ENCODE measurements at regions not wholly inside any gene's neighbourhood (a gene's known extent, or its start where the extent isn't known, plus 50 kb on each side); places are given as distances from the start of the nearest gene placed in this dataset.

DNA sequence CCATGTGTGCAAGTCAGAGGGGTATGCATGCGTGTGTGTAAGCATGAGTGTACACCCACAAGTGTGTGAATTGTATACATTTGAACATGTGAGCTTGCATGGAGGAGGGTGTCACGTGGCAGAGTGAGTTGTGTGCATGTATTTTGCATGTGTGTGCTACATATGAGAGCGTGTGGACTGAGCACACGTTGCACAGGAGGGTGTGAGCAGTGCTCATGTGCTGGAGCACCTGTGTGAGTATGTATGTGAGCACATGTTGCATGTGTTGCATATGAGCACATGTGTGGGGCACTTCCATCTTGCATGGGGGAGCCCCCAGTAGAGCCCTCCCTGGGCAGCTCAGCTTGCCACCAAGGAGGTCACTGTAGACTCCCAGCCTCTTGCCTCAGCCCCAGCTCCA, 180.2 kb upstream of the MYL2 start:
- Histone ChIP-seq H3K27me3 (replicated peaks; ENCODE audit: insufficient read depth, low read length) (no peaks in the 10 kb centered on the region), H3K4me1 (ENCODE audit: low read length) (no peaks in the 10 kb centered on the region), H3K9me3 (replicated peaks; ENCODE audit: insufficient read depth, low read length) (no peaks in the 10 kb centered on the region), H3K4me2 (ENCODE audit: low read depth, low read length) (no peak overlapping the region), H3K9ac (ENCODE audit: low read length) (no peak overlapping the region), H3K36me3 (replicated peaks; ENCODE audit: insufficient read depth, low read length) (no peaks in the 10 kb centered on the region), H3K27ac (ENCODE audit: low read length) (no peak overlapping the region), H3F3A (ENCODE audit: insufficient read depth, low read length) (no peaks in the 10 kb centered on the region), H3K9me2 (replicated peaks; ENCODE audit: insufficient read depth, low read length) (no peaks in the 10 kb centered on the region), H4K20me1 (ENCODE audit: insufficient read depth, low read length) (no peaks in the 10 kb centered on the region), H3K79me2 (ENCODE audit: low read length) (no peaks in the 10 kb centered on the region), H2AFZ (ENCODE audit: low read length) (no peak overlapping the region), H3K4me3 (ENCODE audit: low read length) (no peak overlapping the region)
- TF ChIP-seq, protein P1, sequence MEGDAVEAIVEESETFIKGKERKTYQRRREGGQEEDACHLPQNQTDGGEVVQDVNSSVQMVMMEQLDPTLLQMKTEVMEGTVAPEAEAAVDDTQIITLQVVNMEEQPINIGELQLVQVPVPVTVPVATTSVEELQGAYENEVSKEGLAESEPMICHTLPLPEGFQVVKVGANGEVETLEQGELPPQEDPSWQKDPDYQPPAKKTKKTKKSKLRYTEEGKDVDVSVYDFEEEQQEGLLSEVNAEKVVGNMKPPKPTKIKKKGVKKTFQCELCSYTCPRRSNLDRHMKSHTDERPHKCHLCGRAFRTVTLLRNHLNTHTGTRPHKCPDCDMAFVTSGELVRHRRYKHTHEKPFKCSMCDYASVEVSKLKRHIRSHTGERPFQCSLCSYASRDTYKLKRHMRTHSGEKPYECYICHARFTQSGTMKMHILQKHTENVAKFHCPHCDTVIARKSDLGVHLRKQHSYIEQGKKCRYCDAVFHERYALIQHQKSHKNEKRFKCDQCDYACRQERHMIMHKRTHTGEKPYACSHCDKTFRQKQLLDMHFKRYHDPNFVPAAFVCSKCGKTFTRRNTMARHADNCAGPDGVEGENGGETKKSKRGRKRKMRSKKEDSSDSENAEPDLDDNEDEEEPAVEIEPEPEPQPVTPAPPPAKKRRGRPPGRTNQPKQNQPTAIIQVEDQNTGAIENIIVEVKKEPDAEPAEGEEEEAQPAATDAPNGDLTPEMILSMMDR (IDR thresholded peaks at IDR 0.05; ENCODE audit: low read length): no peak
- TF ChIP-seq EZH2phosphoT487 (IDR thresholded peaks at IDR 0.05; ENCODE audit: low read length) (no peak), EZH2 (optimal IDR thresholded peaks at IDR 0.05; ENCODE audit: low read depth, low read length) (no peak)
- no peak for DNase-seq

DNA sequence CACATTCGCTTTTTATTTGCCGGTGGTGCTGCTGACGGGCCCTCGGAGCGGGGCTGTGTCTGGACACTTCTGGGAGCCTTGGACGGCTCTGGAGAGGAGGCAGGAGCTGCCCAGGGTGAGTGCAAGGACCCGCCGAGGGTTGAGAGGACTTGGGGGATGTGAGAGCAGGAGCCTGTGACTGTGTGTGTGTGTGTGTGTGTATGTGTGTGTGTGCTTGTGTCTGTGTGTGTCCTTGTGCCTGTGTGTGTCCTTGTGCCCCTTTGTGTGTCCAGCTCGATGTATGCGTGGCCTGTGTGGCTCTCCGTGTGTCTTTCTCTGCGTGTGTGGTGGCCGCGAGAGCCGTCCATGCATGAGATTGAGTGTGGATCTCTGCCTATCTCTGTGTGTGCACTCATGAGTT, 179.6 kb upstream of the MYL2 start:
- no peak overlapping the region for H3K9ac ChIP-seq (ENCODE audit: low read length)
- TF ChIP-seq EZH2phosphoT487 (IDR thresholded peaks at IDR 0.05; ENCODE audit: low read length) (no peak), EZH2 (optimal IDR thresholded peaks at IDR 0.05; ENCODE audit: low read depth, low read length) (no peak)
- TF ChIP-seq, protein P1 (IDR thresholded peaks at IDR 0.05; ENCODE audit: low read length): no peak
- H3F3A ChIP-seq (ENCODE audit: insufficient read depth, low read length): no peaks in the 10 kb centered on the region
- no peaks in the 10 kb centered on the region for H3K36me3 ChIP-seq (replicated peaks; ENCODE audit: insufficient read depth, low read length)
- no peak for DNase-seq
- no peaks in the 10 kb centered on the region for H3K9me3 ChIP-seq (replicated peaks; ENCODE audit: insufficient read depth, low read length)
- H3K79me2 ChIP-seq (ENCODE audit: low read length): no peaks in the 10 kb centered on the region
- H4K20me1 ChIP-seq (ENCODE audit: insufficient read depth, low read length): no peaks in the 10 kb centered on the region
- H3K27me3 ChIP-seq (replicated peaks; ENCODE audit: insufficient read depth, low read length): no peaks in the 10 kb centered on the region
- H3K4me3 ChIP-seq (ENCODE audit: low read length): no peak overlapping the region
- H3K9me2 ChIP-seq (replicated peaks; ENCODE audit: insufficient read depth, low read length): no peaks in the 10 kb centered on the region
- H3K27ac ChIP-seq (ENCODE audit: low read length): no peak overlapping the region
- no peak overlapping the region for H3K4me2 ChIP-seq (ENCODE audit: low read depth, low read length)
- H3K4me1 ChIP-seq (ENCODE audit: low read length): no peaks in the 10 kb centered on the region
- H2AFZ ChIP-seq (ENCODE audit: low read length): no peak overlapping the region

DNA sequence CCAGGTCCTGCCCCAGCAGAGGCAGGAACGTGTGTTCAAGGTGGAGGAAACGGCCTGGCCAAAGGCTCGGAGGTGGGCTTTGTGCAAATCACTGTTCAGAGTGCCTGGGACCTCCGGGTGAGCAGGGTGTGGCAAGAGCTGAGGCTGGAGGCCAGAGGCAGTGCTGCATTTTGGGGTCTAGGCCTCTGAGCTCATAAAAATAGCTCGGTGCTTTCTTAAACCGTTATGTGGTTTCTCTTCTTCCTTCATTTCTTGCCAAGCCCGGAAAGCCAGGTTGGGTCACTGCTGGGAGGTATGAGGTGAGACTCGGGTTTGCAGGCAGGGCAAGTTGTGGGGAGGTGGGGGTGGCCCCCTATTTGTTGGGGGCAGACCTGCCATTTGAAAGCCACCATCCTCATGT, 178.8 kb upstream of the MYL2 start:
- Histone ChIP-seq H3K27me3 (replicated peaks; ENCODE audit: insufficient read depth, low read length) (no peaks in the 10 kb centered on the region), H3F3A (ENCODE audit: insufficient read depth, low read length) (no peaks in the 10 kb centered on the region), H4K20me1 (ENCODE audit: insufficient read depth, low read length) (no peaks in the 10 kb centered on the region), H3K4me2 (ENCODE audit: low read depth, low read length) (no peak overlapping the region), H2AFZ (ENCODE audit: low read length) (no peak overlapping the region), H3K4me1 (ENCODE audit: low read length) (no peaks in the 10 kb centered on the region), H3K9ac (ENCODE audit: low read length) (no peak overlapping the region), H3K9me2 (replicated peaks; ENCODE audit: insufficient read depth, low read length) (no peaks in the 10 kb centered on the region), H3K27ac (ENCODE audit: low read length) (no peak overlapping the region), H3K36me3 (replicated peaks; ENCODE audit: insufficient read depth, low read length) (no peaks in the 10 kb centered on the region), H3K9me3 (replicated peaks; ENCODE audit: insufficient read depth, low read length) (no peaks in the 10 kb centered on the region), H3K4me3 (ENCODE audit: low read length) (no peak overlapping the region), H3K79me2 (ENCODE audit: low read length) (no peaks in the 10 kb centered on the region)
- no peak for TF ChIP-seq EZH2 (optimal IDR thresholded peaks at IDR 0.05; ENCODE audit: low read depth, low read length)
- TF ChIP-seq EZH2phosphoT487 (IDR thresholded peaks at IDR 0.05; ENCODE audit: low read length): no peak
- TF ChIP-seq, protein P1 (IDR thresholded peaks at IDR 0.05; ENCODE audit: low read length): no peak
- DNase-seq: no peak

Data from MM.1S (cell line).